ENCODE measurements at regions not wholly inside any gene's neighbourhood (a gene's known extent, or its start where the extent isn't known, plus 50 kb on each side); places are given as distances from the start of the nearest gene placed in this dataset.

- DNase-seq, result no peak
These were observed 764.0 kb upstream of the CITED2 start for GRCh38 chr6:140138311-140139010.

- no peak for DNase-seq
These were observed 759.8 kb upstream of the CITED2 start for GRCh38 chr6:140134224-140134623.

- no peak for DNase-seq
These were observed 755.6 kb upstream of the CITED2 start for GRCh38 chr6:140130074-140130473.

- DNase-seq, result no peak
These were observed 750.0 kb upstream of the CITED2 start for GRCh38 chr6:140124498-140124897.

- DNase-seq, result no peak
These were observed 733.7 kb upstream of the CITED2 start for GRCh38 chr6:140108167-140108566.

GRCh38 chr6:140107216-140107615, 732.8 kb upstream of the CITED2 start:
- DNase-seq, result no peak

- no peak for DNase-seq
These were observed 731.4 kb upstream of the CITED2 start for GRCh38 chr6:140105857-140106256.

- no peak for DNase-seq
These were observed 730.8 kb upstream of the CITED2 start for GRCh38 chr6:140105241-140105640.

- DNase-seq, result no peak
These were observed 727.4 kb upstream of the CITED2 start for GRCh38 chr6:140101818-140102217.

GRCh38 chr6:140101367-140101766, 726.9 kb upstream of the CITED2 start:
- no peak for DNase-seq

- no peak for DNase-seq
These were observed 721.1 kb upstream of the CITED2 start for GRCh38 chr6:140095532-140095931.

GRCh38 chr6:140091895-140092294, 717.4 kb upstream of the CITED2 start:
- no peak for DNase-seq

- no peak for DNase-seq
These were observed 716.4 kb upstream of the CITED2 start for GRCh38 chr6:140090871-140091270.

GRCh38 chr6:140083375-140083774, 708.9 kb upstream of the CITED2 start:
- no peak for DNase-seq

GRCh38 chr6:140082867-140083297, 708.4 kb upstream of the CITED2 start:
- DNase-seq, result no peak

GRCh38 chr6:140079328-140079727, 704.9 kb upstream of the CITED2 start:
- no peak for DNase-seq

- no peak for DNase-seq
These were observed 704.2 kb upstream of the CITED2 start for GRCh38 chr6:140078561-140079125.

GRCh38 chr6:140077827-140078560, 703.5 kb upstream of the CITED2 start:
- DNase-seq, result no peak

GRCh38 chr6:140076105-140076504, 701.7 kb upstream of the CITED2 start:
- no peak for DNase-seq

GRCh38 chr6:140073456-140073855, 699.0 kb upstream of the CITED2 start:
- DNase-seq, result no peak

GRCh38 chr6:140071601-140072062, 697.2 kb upstream of the CITED2 start:
- no peak for DNase-seq

GRCh38 chr6:140070846-140071473, 696.5 kb upstream of the CITED2 start:
- DNase-seq, result no peak

GRCh38 chr6:140069576-140069975, 695.1 kb upstream of the CITED2 start:
- DNase-seq, result no peak

GRCh38 chr6:140068801-140069200, 694.4 kb upstream of the CITED2 start:
- DNase-seq, result no peak
